ENCODE measurements at regions not wholly inside any gene's neighbourhood (a gene's known extent, or its start where the extent isn't known, plus 50 kb on each side); places are given as distances from the start of the nearest gene placed in this dataset.

DNA sequence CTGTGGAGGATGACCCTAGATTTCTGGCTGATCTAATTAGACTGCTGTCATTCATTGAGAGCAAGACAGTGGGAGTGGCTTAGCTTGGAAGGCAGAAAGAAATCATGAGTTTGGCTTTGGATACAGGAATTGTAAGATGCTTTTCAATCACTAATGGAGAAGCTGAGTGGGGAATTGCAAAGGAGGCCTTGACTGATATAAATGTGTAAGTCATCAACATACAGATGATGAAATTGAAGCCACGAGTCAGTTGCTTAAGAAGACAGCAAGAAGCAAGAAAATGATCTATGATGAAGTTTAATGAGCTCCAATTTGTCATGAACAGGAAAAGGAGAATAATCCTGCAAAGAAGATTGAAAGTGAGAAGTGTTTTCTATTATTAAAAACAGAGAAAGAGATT is 136.7 kb upstream of the C1QTNF7 start:
- H3K4me2 ChIP-seq = no peak overlapping the region
- H3K4me3 ChIP-seq = no peak overlapping the region
- H3K9me2 ChIP-seq (replicated peaks; ENCODE audit: insufficient read depth) = no peaks in the 10 kb centered on the region
- H3K9me3 ChIP-seq (ENCODE audit: low read depth) = no peaks in the 10 kb centered on the region
- DNase-seq (ENCODE audit: low spot score) = no peak
- no peaks in the 10 kb centered on the region for H3K79me2 ChIP-seq
- H4K20me1 ChIP-seq (ENCODE audit: insufficient read depth, poor library complexity, severe bottlenecking) = no peaks in the 10 kb centered on the region
- no peak overlapping the region for H3K27ac ChIP-seq
- 67% methylated on average over 1 of the region's 1 CpG for WGBS (ENCODE audit: low lambda C conversion rate, missing lambda C conversion rate)
- no peaks in the 10 kb centered on the region for H3K27me3 ChIP-seq
- no peaks in the 10 kb centered on the region for H3K4me1 ChIP-seq (ENCODE audit: insufficient read depth)
- no peaks in the 10 kb centered on the region for H3K36me3 ChIP-seq (replicated peaks; ENCODE audit: insufficient read depth, low read depth)
- no peak overlapping the region for H2AFZ ChIP-seq
- no peak for TF ChIP-seq EZH2 (IDR thresholded peaks at IDR 0.05; ENCODE audit: borderline replicate concordance)
- no peak for TF ChIP-seq EZH2phosphoT487 (IDR thresholded peaks at IDR 0.05; ENCODE audit: low read depth, severe bottlenecking, unreplicated experiment)
- no peak for TF ChIP-seq CTCF (IDR thresholded peaks at IDR 0.05; ENCODE audit: poor library complexity)

DNA sequence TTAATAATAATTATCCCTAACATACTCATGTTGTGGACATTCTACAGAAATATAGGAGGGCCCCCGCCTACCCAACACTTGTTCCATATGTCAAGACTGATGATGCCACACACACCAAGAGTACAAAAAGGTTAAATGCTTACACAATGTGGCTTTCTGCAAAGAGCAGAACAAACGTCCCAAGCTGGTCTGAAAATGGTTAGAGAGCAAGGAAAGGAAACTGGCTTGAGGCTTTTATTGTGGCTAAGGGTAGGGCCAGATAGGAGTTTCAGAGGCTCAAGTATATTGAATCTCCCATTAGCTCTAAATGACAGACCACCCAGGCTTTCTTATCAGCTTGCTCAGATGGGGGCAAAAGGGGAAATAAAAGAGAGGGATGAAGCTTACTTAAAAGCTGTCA is 134.1 kb upstream of the C1QTNF7 start:
- H3K9me3 ChIP-seq (ENCODE audit: low read depth) = no peaks in the 10 kb centered on the region
- no peaks in the 10 kb centered on the region for H4K20me1 ChIP-seq (ENCODE audit: insufficient read depth, poor library complexity, severe bottlenecking)
- no peaks in the 10 kb centered on the region for H3K27me3 ChIP-seq
- no peaks in the 10 kb centered on the region for H3K4me1 ChIP-seq (ENCODE audit: insufficient read depth)
- H3K36me3 ChIP-seq (replicated peaks; ENCODE audit: insufficient read depth, low read depth) = no peaks in the 10 kb centered on the region
- DNase-seq (ENCODE audit: low spot score) = no peak
- H2AFZ ChIP-seq = no peak overlapping the region
- H3K4me3 ChIP-seq = no peak overlapping the region
- WGBS (ENCODE audit: low lambda C conversion rate, missing lambda C conversion rate) = 44% methylated on average over 2 of the region's 2 CpGs
- TF ChIP-seq EZH2 (IDR thresholded peaks at IDR 0.05; ENCODE audit: borderline replicate concordance) (no peak), CTCF (IDR thresholded peaks at IDR 0.05; ENCODE audit: poor library complexity) (no peak), EZH2phosphoT487 (IDR thresholded peaks at IDR 0.05; ENCODE audit: low read depth, severe bottlenecking, unreplicated experiment) (no peak)
- H3K27ac ChIP-seq = no peak overlapping the region
- H3K79me2 ChIP-seq = no peaks in the 10 kb centered on the region
- no peaks in the 10 kb centered on the region for H3K9me2 ChIP-seq (replicated peaks; ENCODE audit: insufficient read depth)
- H3K4me2 ChIP-seq = no peak overlapping the region

GRCh38 chr4:15294202-15294601 is 133.6 kb upstream of the C1QTNF7 start:
- no peaks in the 10 kb centered on the region for H3K79me2 ChIP-seq
- H3K4me3 ChIP-seq = no peak overlapping the region
- no peak overlapping the region for H3K27ac ChIP-seq
- H3K27me3 ChIP-seq = no peaks in the 10 kb centered on the region
- DNase-seq (ENCODE audit: low spot score) = no peak
- H2AFZ ChIP-seq = no peak overlapping the region
- TF ChIP-seq EZH2phosphoT487 (IDR thresholded peaks at IDR 0.05; ENCODE audit: low read depth, severe bottlenecking, unreplicated experiment) (no peak), CTCF (IDR thresholded peaks at IDR 0.05; ENCODE audit: poor library complexity) (no peak), EZH2 (IDR thresholded peaks at IDR 0.05; ENCODE audit: borderline replicate concordance) (no peak)
- WGBS (ENCODE audit: low lambda C conversion rate, missing lambda C conversion rate) = 59% methylated on average over 1 of the region's 1 CpG
- no peak overlapping the region for H3K4me2 ChIP-seq
- no peaks in the 10 kb centered on the region for H4K20me1 ChIP-seq (ENCODE audit: insufficient read depth, poor library complexity, severe bottlenecking)
- H3K36me3 ChIP-seq (replicated peaks; ENCODE audit: insufficient read depth, low read depth) = no peaks in the 10 kb centered on the region
- no peaks in the 10 kb centered on the region for H3K4me1 ChIP-seq (ENCODE audit: insufficient read depth)
- H3K9me2 ChIP-seq (replicated peaks; ENCODE audit: insufficient read depth) = no peaks in the 10 kb centered on the region
- no peaks in the 10 kb centered on the region for H3K9me3 ChIP-seq (ENCODE audit: low read depth)

- H3K4me2 ChIP-seq = no peak overlapping the region
- H3K27ac ChIP-seq = no peak overlapping the region
- no peak for DNase-seq (ENCODE audit: low spot score)
- 38% methylated on average over 4 of the region's 4 CpGs for WGBS (ENCODE audit: low lambda C conversion rate, missing lambda C conversion rate)
- no peak overlapping the region for H3K4me3 ChIP-seq
- H3K27me3 ChIP-seq = no peaks in the 10 kb centered on the region
- H2AFZ ChIP-seq = no peak overlapping the region
- H3K4me1 ChIP-seq (ENCODE audit: insufficient read depth) = no peaks in the 10 kb centered on the region
- no peaks in the 10 kb centered on the region for H3K9me2 ChIP-seq (replicated peaks; ENCODE audit: insufficient read depth)
- TF ChIP-seq CTCF (IDR thresholded peaks at IDR 0.05; ENCODE audit: poor library complexity) (no peak), EZH2 (IDR thresholded peaks at IDR 0.05; ENCODE audit: borderline replicate concordance) (no peak), EZH2phosphoT487 (IDR thresholded peaks at IDR 0.05; ENCODE audit: low read depth, severe bottlenecking, unreplicated experiment) (no peak)
- no peaks in the 10 kb centered on the region for H3K79me2 ChIP-seq
- H3K9me3 ChIP-seq (ENCODE audit: low read depth) = no peaks in the 10 kb centered on the region
- no peaks in the 10 kb centered on the region for H3K36me3 ChIP-seq (replicated peaks; ENCODE audit: insufficient read depth, low read depth)
- no peaks in the 10 kb centered on the region for H4K20me1 ChIP-seq (ENCODE audit: insufficient read depth, poor library complexity, severe bottlenecking)
Measured at GRCh38 chr4:15294832-15295231, 133.0 kb upstream of the C1QTNF7 start.
